ENCODE measurements at regions not wholly inside any gene's neighbourhood (a gene's known extent, or its start where the extent isn't known, plus 50 kb on each side); places are given as distances from the start of the nearest gene placed in this dataset.

- Histone ChIP-seq H3K4me3 (no peak overlapping the region), H3K4me1 (no peaks in the 10 kb centered on the region), H3K27ac (no peak overlapping the region), H3K9me3 (no peaks in the 10 kb centered on the region), H3K36me3 (no peaks in the 10 kb centered on the region), H3K27me3 (peaks cover 0 to 8% of the 10 kb centered on the region in 2 donors)
- TF ChIP-seq POLR2AphosphoS5 (IDR thresholded peaks at IDR 0.05) (no peak), POLR2A (IDR thresholded peaks at IDR 0.05) (no peak), CTCF (IDR thresholded peaks at IDR 0.05) (no peak)
- intact Hi-C loops (cut with DNase I; ENCODE audit: low total_unique reads) = no loop called here
- no peak for DNase-seq (ENCODE audit: low spot score in 2 of 2)
Measured at GRCh38 chr6:1257778-1258177, 54.1 kb upstream of the FOXQ1 start.

- no peak for TF ChIP-seq POLR2A (IDR thresholded peaks at IDR 0.05)
- TF ChIP-seq POLR2AphosphoS5 (IDR thresholded peaks at IDR 0.05) = no peak
- no peak for TF ChIP-seq CTCF (IDR thresholded peaks at IDR 0.05)
- no peak overlapping the region for H3K27ac ChIP-seq
- H3K27me3 ChIP-seq = peaks cover 0 to 8% of the 10 kb centered on the region in 2 donors
- H3K4me1 ChIP-seq = no peaks in the 10 kb centered on the region
- intact Hi-C loops (cut with DNase I; ENCODE audit: low total_unique reads) = no loop called here
- no peak overlapping the region for H3K4me3 ChIP-seq
- DNase-seq (ENCODE audit: low spot score in 2 of 2) = no peak
- H3K9me3 ChIP-seq = no peaks in the 10 kb centered on the region
- no peaks in the 10 kb centered on the region for H3K36me3 ChIP-seq
Measured at GRCh38 chr6:1256435-1257008, 55.4 kb upstream of the FOXQ1 start.

GRCh38 chr6:1255636-1256365, 56.1 kb upstream of the FOXQ1 start:
- no peak overlapping the region for H3K27ac ChIP-seq
- intact Hi-C loops (cut with DNase I; ENCODE audit: low total_unique reads) = no loop called here
- H3K36me3 ChIP-seq = no peaks in the 10 kb centered on the region
- H3K9me3 ChIP-seq = no peaks in the 10 kb centered on the region
- H3K27me3 ChIP-seq = peaks cover 0 to 8% of the 10 kb centered on the region in 2 donors
- H3K4me1 ChIP-seq = no peaks in the 10 kb centered on the region
- no peak for DNase-seq (ENCODE audit: low spot score in 2 of 2)
- no peak for TF ChIP-seq POLR2A (IDR thresholded peaks at IDR 0.05)
- no peak for TF ChIP-seq CTCF (IDR thresholded peaks at IDR 0.05)
- TF ChIP-seq POLR2AphosphoS5 (IDR thresholded peaks at IDR 0.05) = no peak
- H3K4me3 ChIP-seq = no peak overlapping the region

- no peak overlapping the region for H3K4me3 ChIP-seq
- H3K9me3 ChIP-seq = no peaks in the 10 kb centered on the region
- H3K27ac ChIP-seq = no peak overlapping the region
- H3K4me1 ChIP-seq = no peaks in the 10 kb centered on the region
- H3K36me3 ChIP-seq = no peaks in the 10 kb centered on the region
- intact Hi-C loops (cut with DNase I; ENCODE audit: low total_unique reads) = no loop called here
- TF ChIP-seq POLR2A (IDR thresholded peaks at IDR 0.05) (no peak), POLR2AphosphoS5 (IDR thresholded peaks at IDR 0.05) (no peak), CTCF (IDR thresholded peaks at IDR 0.05) (no peak)
- H3K27me3 ChIP-seq = peaks cover 0 to 8% of the 10 kb centered on the region in 2 donors
- DNase-seq (ENCODE audit: low spot score in 2 of 2) = no peak
Measured at GRCh38 chr6:1254326-1254725, 57.6 kb upstream of the FOXQ1 start.

GRCh38 chr6:1253816-1254215, 58.1 kb upstream of the FOXQ1 start:
- DNase-seq (ENCODE audit: low spot score in 2 of 2) = no peak
- no peak overlapping the region for H3K27ac ChIP-seq
- H3K36me3 ChIP-seq = no peaks in the 10 kb centered on the region
- no peaks in the 10 kb centered on the region for H3K9me3 ChIP-seq
- H3K27me3 ChIP-seq = peaks cover 0 to 8% of the 10 kb centered on the region in 2 donors
- intact Hi-C loops (cut with DNase I; ENCODE audit: low total_unique reads) = no loop called here
- no peak overlapping the region for H3K4me3 ChIP-seq
- no peak for TF ChIP-seq CTCF (IDR thresholded peaks at IDR 0.05)
- no peak for TF ChIP-seq POLR2A (IDR thresholded peaks at IDR 0.05)
- TF ChIP-seq POLR2AphosphoS5 (IDR thresholded peaks at IDR 0.05) = no peak
- H3K4me1 ChIP-seq = no peaks in the 10 kb centered on the region

Data from breast epithelium (tissue), 4 donors.